NCI-H1694 treated with DMSO at 0.1 percent for 48 hours (cell line): ENCODE measurements at regions not wholly inside any gene's neighbourhood (a gene's known extent, or its start where the extent isn't known, plus 50 kb on each side); places are given as distances from the start of the nearest gene placed in this dataset.
A peak's percentile ranks its signal among the peaks of the same experiment; 100 is the strongest.
"Not testable (repeated sequence)": the region's sequence is repeated elsewhere in the genome, so short reads cannot be mapped to it uniquely, and the experiment has no call there.

Experiments used
- DNase-seq: peaks from one replicate; lab custom pipeline; 2025; lab: John Stamatoyannopoulos, UW

GRCh38 chr5:102048940-102049339 lies 247.1 kb downstream of the SLCO4C1 start:
- DNase-seq, result peak; percentile 13

- not testable (repeated sequence) for DNase-seq
Measured at GRCh38 chr5:102047073-102047472, 249.0 kb downstream of the SLCO4C1 start.

GRCh38 chr5:102040326-102040725 lies 255.8 kb downstream of the SLCO4C1 start:
- no peak for DNase-seq

DNA sequence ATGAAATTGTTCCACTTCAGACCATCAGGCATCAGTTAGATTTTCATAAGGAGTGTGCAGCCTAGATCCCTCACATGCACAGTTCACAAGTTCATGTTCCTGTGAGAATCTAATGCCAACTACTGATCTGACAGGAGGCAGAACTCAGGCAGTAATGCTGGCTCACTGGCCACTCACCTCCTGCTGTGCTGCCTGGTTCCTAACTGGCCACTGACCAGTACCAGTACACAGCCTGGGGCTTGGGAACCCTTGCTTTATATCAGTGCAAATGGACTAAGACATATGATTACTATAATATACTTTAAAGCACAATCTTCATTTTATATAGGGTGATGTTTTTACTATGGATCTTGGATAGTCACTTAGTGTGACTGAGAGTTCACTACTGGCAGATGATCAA lies 259.2 kb downstream of the SLCO4C1 start:
- DNase-seq, result no peak

DNA sequence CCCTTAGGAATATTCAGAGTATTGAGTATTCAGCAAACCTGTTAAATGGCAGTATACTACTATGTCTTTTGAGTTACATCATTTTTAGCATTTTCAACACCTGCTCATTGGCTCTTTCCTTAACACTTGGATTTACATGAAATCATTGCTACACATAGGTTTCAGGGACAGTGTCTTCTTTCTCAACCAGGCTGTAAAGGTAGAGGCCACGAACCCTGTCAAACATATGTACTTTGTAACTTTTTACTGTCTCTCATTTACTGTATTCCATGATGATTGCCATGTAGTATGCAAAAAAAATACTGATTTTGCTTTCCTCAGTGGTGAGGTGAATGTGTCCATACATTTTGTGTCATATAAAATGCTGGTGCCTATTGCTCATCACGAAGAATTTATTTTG lies 264.4 kb downstream of the SLCO4C1 start:
- no peak for DNase-seq

DNA sequence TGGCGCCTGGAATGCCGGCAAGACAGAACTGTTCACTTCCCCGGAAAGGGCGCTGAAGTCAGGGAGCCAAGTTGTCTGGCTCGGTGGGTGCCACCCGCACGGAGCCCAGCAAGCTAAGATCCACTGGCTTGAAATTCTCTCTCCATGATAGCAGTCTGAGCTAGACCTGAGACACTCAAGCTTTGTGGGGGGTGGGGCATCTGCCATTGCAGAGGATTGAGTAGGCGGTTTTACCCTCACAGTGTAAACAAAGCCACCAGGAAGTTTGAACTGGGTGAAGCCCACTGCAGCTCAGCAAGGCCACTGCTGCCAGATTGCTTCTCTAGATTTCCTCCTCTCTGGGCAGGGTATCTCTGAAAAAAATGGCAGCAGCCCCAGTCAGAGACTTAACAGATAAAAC lies 277.4 kb downstream of the SLCO4C1 start:
- no peak for DNase-seq

- no peak for DNase-seq
Measured at GRCh38 chr5:102018279-102018678, 277.8 kb downstream of the SLCO4C1 start.

DNA sequence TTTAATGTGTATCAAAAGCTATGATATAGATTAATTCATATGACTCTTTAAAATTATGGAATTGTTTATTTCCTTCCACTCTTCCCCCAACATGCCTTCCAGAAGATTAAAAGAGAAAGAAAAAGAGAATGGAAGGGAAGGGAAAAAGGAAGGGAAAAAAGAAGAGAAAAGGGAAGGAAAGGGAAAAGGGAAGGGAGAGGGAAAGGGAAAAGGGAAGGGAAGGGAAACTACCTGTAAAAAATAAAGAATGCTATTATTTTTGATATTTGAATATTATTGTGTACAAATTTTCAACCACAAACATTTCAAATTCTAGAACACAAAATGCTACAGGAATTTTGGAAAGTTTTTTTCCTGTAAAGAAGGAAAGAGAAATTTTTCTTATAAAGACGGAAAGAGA lies 281.7 kb downstream of the SLCO4C1 start:
- no peak for DNase-seq

GRCh38 chr5:102010644-102011043 lies 285.4 kb downstream of the SLCO4C1 start:
- no peak for DNase-seq

DNA sequence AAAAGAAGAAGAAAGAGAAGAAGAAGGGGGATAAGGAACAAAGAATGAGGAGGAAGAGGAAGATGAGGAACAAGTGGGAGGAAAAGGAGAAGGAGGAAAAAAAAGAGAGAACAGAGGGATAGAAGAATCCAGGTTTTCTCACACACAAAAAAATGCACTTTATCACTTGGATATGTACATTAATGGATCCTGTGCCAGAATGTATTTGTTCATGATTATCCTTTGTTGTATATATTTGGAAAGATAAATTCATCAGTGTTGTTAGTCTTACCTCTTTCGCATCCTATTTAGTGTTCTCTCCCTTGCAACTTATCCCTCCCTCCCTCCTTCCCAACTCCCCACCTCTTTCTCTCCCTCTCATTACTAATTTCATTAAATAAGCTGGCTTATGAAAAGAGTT lies 298.8 kb downstream of the SLCO4C1 start:
- DNase-seq, result no peak

DNA sequence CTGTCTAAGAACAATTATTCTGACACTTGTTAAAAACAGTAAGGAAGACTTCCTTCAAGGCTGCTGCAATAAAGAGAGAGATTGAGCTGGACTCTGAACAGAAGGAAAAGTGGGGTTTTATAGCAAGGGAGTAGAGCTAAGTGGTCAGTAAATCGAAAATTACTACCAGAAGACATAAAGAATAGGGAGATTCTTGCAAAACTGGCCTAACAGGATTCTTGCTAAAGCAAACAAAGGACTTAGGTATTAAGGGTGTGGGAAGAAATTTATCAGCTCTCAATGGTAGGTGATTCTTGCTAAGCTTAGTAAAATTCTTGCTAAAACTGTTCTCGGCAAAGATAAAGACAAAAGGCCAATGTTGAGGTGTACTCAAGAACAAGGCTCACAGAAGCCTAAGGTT lies 300.5 kb downstream of the SLCO4C1 start:
- DNase-seq, result no peak

GRCh38 chr5:101991486-101991885 lies 304.6 kb downstream of the SLCO4C1 start:
- DNase-seq, result no peak

- no peak for DNase-seq
Measured at GRCh38 chr5:101989659-101990058, 306.4 kb downstream of the SLCO4C1 start.

DNA sequence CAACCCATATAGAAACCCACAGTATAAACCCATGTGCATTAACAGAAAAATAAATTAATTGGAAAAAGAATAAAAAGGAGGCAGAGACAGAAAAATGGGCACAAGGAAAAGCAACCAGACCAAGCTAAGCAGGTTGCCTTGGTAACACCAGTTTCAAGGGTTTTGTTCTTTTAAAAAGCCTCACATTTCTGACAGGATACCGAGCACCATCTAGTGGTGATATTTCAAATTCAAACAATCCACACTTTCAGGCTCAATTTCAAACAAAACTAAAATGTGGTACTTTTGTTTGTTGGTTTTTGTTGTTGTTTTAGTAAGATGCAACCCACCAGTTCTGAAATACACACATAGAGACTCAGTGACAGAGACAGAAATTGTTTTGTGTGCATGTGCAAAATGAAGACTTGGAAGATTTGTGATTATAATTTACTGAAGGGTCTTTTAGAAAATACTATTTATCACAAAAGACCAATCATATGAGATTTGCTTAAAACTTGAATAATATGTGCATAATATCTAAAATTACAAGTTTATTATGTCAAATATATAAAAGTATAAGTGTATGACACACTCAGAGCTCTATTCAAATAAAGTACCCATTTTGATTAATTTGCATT lies 318.2 kb downstream of the SLCO4C1 start:
- DNase-seq, result peak; percentile 54

DNA sequence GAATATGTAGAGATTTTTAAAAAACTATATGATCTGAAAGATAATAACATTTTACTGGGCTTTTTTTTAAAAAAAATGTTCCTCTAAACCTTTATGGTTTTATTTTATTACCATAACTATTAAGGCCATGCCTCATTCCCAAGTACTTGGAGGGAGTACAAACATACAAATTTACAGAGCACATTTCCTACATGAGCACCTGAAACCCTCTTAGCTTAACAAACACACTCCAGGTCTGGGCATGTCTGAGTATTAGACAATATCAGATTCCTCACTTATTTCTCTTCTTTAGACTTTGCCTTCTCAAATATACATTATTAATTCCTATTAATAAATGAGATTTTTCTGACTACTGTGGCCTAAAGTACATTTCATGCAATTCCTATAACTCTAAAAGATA lies 319.2 kb downstream of the SLCO4C1 start:
- no peak for DNase-seq

DNA sequence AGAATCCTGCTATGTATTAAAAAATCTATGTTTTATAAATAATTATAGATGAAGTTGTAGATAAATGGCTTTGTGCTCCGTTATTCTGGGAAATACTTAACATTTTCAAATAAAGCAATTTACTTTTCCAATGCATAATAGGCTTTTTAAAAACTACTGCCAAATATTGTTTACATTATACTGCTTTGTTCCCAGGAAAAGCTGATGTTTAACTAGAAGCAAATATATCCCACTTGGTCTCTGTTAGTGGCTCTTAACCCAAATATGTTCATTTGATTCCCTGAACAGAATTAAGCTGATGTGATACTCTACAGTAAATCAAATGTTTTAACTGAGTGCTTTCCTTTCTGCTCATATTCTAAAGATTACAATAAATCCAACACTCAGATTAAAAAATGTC lies 326.3 kb downstream of the SLCO4C1 start:
- no peak for DNase-seq

DNA sequence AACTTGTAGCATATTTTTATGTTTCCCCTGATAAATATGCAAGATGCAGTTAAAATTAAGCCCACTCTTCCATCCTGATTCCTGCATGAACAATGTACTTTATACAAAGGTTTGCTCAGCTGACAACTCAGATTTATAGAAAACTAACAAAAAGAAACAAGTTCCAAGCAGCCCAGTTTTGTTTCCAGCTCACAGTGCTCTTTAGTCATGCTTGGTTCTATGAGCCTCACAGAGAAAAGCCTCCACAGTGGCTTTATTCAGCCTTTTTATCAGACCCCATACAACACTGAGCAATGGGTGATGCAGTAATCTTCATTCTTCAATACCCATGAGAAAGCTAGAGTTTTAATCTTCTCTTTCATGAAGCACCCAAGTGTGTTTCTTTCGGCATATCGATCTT lies 329.6 kb downstream of the SLCO4C1 start:
- DNase-seq, result no peak

- DNase-seq, result no peak
Measured at GRCh38 chr5:101955891-101956290, 340.2 kb downstream of the SLCO4C1 start.

- DNase-seq, result no peak
Measured at GRCh38 chr5:101950019-101950418, 346.1 kb downstream of the SLCO4C1 start.

- no peak for DNase-seq
Measured at GRCh38 chr5:101948615-101949014, 347.5 kb downstream of the SLCO4C1 start.

DNA sequence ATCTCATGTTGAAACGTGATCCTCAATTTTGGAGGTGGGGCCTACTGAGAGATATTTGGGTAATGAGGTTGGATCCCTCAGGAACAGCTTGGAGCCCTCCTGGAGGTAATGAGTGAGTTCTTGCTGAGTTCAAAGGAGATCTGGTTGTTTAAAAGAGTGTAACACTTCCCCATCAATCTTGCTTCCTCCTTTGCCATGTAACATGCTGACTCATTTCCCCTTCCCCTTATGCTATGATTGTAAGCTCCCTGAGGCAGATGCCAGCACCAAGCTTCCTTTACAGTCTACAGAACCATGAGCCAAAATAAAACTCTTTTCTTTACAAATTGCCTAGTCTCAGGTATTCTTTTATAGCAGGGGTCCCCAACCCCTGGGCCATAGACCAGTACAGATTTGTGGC lies 352.3 kb downstream of the SLCO4C1 start:
- DNase-seq, result no peak

DNA sequence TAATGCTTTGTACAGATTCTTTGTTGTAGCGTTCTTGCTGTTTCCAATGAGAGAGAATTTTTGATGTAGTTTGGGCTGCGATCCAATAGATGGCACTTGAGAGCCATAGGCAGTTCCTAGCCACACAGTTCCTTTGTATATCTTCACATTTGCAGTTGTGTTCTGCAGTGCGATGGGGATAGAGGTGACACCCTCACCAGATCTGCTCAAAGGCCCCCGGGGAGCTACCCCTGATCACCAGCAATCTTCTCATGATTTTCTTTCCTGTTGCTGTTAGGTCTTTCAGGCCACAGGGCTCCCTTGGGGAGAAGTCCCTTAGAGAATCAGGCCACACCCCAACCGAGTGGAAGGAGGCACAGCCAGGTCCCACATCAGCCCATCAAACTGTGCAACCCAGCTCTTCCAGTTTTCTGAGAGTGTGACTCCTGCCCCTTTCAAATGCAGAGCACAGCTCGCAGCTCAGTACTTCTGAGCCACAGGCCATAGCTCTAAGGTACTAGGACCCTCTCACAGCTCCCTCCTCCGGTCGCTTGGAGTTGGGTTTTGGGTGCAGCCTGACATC lies 353.7 kb downstream of the SLCO4C1 start:
- peak; percentile 42 for DNase-seq

DNA sequence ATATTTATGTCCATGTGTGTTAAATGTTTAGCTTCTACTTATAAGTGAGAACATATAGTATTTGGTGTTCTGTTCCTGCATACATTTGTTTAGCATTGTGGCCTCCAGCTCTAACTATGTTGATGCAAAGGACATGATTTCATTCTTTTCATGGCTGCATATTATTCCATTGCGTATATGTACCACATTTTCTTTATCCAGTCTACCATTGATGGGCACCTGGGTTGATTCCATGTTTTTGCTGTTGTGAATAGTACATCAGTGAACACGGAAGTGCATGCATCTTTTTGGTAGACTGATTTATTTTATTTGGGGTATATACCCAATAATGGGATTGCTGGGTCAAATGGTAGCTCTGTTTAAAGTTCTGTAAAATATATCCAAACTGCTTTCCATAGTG lies 359.0 kb downstream of the SLCO4C1 start:
- DNase-seq, result no peak

GRCh38 chr5:101935086-101935485 lies 361.0 kb downstream of the SLCO4C1 start:
- DNase-seq, result no peak
